GM12892 (cell line): ENCODE measurements at regions not wholly inside any gene's neighbourhood (a gene's known extent, or its start where the extent isn't known, plus 50 kb on each side); places are given as distances from the start of the nearest gene placed in this dataset.

Experiments
- POLR2A ChIP-seq: IDR thresholded peaks from 2 replicates; pipeline ENCODE4 v1.6.1; 2011; ENCODE audit warnings: low read depth, low read length, control low read depth
- POLR2AphosphoS5 ChIP-seq: IDR thresholded peaks from 2 replicates; pipeline ENCODE4 v1.6.1; 2011; ENCODE audit warnings: low read depth, low read length, control low read depth
- TAF1 ChIP-seq: IDR thresholded peaks from 2 replicates; pipeline ENCODE4 v1.6.1; 2011; ENCODE audit warnings: low read depth, mild to moderate bottlenecking, control low read depth, low read length, borderline replicate concordance

GRCh38 chr2:67510745-67511144 is 113.6 kb downstream of the ETAA1 start:
- TF ChIP-seq POLR2A (no peak), TAF1 (no peak), POLR2AphosphoS5 (no peak)
